Activated CD8-positive, alpha-beta memory T cell treated with anti-CD3 and anti-CD28 coated beads, Interleukin-2, amount 50 U/mL, for 1 hour (primary cell): ENCODE measurements at regions not wholly inside any gene's neighbourhood (a gene's known extent, or its start where the extent isn't known, plus 50 kb on each side); places are given as distances from the start of the nearest gene placed in this dataset.
"Not testable (repeated sequence)": the region's sequence is repeated elsewhere in the genome, so short reads cannot be mapped to it uniquely, and the experiment has no call there.

Experiments used
- DNase-seq: peaks from one replicate; pipeline ENCODE4 v3.0.0-alpha.2; 2020; ENCODE audit errors: extremely low read depth

DNA sequence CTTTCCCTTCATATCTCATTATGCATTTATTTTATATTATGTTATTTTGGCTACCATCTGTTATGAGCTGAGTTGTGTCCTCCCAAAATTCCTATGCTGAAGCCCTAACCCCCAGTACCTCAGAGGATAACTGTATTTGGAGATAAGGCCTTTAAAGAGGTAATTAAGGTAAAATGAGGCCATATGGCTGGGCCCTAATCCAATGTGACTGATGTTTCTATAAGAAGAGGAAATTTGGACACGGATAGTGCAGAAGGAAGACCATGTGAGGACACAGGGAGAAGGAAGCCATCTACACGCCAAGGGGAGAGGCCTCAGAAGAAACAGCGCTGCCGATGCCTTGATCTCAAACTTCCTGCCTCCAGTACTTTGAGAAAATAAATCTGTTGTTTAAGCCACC lies 557.7 kb upstream of the CDH5 start:
- DNase-seq, result no peak

DNA sequence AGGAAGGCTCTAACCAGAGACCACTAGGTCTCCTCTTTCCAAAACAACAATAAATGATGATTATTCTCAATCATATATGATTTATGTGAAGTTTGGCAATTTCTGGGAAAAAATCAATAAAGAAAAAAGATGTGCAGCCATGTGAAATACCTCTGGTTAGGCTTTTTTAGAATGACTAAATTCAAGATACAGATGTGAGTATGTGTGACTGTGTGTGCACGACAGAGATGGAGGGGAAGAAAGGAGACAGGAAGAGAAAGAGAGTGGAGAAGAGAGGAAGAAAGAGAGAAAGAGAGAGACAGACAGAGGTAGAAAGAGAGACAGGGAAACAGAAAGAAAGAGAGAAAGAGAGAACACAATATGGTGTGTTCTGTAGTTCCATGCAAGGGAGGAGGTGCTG lies 558.6 kb upstream of the CDH5 start:
- DNase-seq, result no peak

DNA sequence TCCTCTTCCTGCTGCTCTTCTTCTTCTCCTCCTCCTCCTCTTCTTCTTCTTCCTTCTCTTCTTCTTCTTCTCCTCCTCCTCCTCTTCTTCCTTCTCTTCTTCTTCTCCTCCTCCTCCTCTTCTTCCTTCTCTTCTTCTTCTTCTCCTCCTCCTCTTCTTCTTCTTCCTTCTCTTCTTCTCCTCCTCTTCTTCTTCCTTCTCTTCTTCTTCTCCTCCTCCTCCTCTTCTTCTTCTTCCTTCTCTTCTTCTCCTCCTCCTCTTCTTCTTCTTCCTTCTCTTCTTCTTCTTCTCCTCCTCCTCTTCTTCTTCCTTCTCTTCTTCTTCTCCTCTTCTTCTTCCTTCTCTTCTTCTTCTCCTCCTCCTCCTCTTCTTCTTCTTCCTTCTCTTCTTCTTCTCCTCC lies 560.8 kb upstream of the CDH5 start:
- not testable (repeated sequence) for DNase-seq

- DNase-seq, result no peak
These were observed 570.0 kb upstream of the CDH5 start for GRCh38 chr16:65796481-65796880.

DNA sequence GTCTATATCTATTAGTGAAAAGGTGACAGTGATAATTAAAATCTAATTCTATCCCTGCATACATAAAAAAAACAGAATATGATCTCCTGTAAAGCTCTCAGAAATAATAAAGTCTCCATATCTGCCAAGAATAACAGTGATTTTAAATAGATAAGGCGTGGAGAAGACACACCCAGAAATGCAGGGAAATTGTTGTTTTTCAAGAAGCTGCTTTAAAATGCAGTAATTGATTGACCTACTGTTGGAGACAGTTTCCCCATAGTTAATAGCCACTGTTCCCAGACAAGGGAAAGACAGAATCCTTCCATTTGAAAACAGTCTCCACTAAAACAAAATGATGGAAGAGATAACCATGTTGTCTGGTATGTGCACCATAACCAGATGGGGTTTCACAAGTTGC lies 571.5 kb upstream of the CDH5 start:
- no peak for DNase-seq

- DNase-seq, result no peak
These were observed 572.7 kb upstream of the CDH5 start for GRCh38 chr16:65793781-65794180.

GRCh38 chr16:65790768-65791167 lies 575.7 kb upstream of the CDH5 start:
- DNase-seq, result no peak

DNA sequence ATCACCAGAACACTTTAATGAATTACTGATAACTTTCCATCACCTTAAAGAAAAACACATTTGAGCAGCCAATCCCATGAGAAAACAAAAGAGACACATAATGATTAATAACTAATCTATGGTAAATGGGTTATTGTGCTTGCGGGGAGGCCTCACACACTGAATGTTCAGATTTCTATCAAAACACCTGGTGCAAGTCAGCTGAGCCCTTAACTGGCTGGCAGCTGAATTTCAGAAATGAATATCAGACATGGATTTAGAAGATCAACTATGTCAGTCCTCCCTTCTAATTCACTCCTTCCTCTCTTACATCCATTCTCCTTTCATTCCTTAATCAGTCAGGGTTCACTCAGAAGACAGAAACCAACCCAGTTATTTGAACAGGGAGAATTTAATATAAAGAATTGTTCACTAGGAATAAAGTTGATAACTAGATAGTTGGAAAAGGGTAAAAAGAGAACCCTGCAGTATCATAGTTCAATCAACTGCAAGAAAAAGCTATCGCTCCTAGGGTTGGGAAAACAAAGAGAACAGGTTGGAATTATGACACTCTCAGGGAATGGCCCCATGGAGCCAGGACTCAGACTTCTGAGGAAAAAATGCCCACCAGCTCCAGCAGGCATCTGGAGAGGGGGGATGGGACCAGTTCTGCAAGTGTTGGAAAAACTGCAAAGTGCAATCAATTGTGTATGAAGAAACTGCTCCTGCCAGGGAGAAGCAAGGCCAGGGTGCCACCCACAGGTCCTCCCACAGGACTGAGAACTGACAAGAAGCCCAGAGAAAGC lies 577.1 kb upstream of the CDH5 start:
- no peak for DNase-seq

DNA sequence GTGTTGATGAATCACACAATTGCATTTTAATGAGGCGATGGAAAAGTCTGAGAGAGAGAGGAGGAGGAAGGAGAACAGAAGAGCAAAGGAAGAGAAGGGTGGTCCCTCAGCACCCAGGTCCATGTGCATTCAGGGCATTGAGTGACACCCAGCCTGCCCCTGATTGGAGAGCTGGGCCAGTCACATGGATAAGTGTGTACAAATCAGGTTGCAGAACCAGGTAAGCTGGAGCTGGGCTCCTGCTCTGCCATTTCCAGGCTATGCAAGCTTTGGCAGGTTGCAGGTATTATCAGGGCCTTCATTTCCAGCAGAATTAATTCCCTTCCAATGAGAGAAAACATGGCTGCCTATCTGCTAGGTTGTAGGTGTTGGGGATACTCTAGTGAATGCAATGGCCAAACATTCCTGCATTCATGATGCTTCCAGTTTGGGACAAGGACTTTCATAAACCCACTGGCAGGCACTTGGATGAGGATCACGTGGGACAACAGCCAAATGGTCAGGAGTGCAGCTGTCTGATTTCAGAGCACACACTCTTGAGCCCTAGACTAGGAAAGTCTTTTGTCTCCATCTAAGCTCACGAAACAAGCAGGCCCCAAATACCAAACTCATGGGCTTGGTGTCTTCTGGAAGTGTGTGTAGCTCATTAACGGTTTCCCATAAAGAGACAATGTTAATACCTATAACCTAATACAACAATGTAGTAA lies 577.9 kb upstream of the CDH5 start:
- no peak for DNase-seq

- no peak for DNase-seq
These were observed 578.6 kb upstream of the CDH5 start for GRCh38 chr16:65787921-65788320.

- DNase-seq, result no peak
These were observed 579.6 kb upstream of the CDH5 start for GRCh38 chr16:65786916-65787315.

- DNase-seq, result no peak
These were observed 582.6 kb upstream of the CDH5 start for GRCh38 chr16:65783709-65784474.

DNA sequence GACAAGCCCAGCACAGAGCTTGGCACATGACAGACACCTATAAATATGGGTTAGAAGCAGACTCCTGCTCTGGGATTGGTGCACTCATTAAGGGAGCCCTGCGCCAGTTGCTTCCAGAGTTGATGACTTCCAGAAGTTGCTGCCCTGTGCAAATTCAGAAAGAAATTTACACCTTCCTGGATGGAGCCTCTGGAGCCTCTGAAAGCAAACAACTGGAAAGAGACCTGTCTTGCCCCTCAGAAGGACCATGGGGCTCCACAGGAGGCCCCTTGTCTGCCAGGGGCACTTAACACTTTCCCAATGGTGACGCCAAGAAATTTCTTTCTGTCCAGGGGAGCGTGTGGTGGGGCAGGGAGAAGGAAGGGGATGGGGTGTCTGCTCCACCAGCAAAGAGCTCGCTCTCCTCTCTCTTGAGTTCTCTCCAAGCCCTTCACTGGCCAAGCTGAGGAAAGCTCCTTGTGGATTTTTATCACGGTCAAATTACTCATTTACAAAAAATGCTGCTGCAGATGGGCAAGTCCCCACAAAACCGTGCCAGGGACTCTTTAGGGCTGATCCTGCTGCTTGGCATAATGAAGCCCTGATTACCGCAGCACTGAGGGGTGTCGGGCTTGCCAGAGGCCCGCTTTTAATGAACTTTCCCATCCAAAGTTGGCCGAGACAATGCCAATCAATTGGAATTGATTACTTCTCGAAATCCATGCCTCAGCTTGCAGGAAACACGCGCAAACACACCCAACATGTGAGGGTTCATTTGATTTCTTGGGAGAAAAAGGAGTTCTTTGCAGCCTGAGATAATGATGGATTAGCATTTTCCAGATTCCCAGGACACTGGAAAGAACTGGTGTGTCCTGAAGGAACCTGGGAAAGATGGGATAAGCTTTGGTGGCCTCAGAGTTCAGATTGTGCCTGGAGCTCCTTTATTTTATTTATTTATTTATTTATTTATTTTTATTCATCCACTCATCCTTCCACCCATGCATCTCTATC lies 583.6 kb upstream of the CDH5 start:
- no peak for DNase-seq

- DNase-seq, result no peak
These were observed 584.6 kb upstream of the CDH5 start for GRCh38 chr16:65781855-65782254.

DNA sequence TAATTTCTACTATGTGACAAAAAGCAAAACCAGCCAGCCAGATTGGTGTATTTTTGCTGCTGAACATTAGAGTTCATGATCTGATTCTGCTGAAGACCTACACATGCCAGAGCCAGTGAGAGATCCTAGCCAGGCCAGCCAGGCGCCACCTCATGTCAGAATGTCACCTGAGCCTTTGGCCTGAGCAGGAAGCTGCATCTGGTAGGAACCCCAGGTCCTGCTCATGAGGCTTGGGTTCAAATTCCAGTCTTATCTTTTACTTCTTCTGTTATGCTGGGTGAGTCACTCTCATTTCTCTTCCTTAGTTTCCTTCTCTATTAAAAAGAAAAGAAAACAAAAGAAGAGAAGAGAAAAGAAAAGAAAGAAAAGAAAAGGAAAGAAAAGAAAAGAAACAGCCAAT lies 585.1 kb upstream of the CDH5 start:
- no peak for DNase-seq

GRCh38 chr16:65779201-65779600 lies 587.3 kb upstream of the CDH5 start:
- no peak for DNase-seq

DNA sequence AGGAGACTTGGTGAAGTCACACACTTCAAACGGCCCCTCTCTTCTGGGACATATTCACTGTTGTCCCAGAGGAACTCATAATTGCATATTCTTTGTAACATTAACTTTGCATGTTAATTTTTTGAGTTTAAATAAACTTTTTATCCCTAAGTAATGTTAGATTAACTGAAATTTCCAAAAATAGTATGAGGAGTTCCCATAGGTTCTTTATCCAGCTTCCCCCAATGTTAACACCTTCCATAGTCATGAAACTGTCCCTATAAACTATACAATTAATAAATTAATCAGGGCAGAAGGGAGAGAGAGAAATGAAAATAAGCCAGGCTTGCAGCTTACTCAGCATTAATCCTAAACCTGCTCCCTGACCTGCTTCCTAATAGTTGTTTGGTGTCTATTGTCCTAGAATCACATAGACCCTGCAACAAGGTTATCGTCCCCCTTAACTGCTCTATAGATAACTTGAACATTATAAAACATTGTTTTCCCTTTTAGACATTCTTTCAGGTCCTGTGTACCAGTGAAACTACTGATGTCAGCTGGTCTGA lies 589.8 kb upstream of the CDH5 start:
- DNase-seq, result no peak

DNA sequence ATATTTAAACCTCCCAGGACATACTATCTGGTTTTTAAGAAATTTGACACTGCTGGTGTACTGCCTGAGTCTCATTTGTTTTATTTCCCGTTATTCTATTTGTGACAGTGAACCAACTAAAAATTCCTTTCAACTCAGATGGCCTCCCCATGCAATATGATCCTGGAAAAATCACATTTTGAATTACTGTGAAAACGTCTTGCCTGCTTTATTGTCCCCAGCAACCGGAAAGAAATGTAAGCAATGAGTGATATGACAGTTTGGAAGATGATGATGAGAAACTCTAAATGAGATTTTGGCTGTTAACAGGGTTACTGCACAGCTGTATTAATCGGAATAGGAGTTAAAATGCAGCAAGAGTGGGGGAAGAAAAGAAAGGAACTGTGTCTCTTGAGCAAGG lies 590.7 kb upstream of the CDH5 start:
- no peak for DNase-seq

DNA sequence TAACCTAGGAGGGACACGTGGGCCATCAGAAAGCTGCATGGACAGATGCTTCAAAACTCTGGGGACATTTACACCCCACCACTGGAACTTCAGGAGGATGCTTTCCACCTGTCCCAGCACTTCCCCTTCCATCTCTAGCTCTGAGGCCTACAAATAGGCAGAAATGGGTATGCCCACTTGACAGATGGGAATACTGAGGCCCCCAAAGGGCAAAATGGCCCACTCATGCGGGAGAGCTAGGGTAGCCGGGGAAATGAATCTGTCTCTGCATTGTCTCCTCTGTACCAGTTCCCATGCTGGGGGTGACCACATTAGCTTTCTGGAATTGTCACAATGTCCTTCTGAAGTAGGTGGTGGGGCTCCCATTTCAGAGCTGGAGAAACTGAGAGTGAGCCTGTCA lies 592.1 kb upstream of the CDH5 start:
- no peak for DNase-seq

- DNase-seq, result no peak
These were observed 593.1 kb upstream of the CDH5 start for GRCh38 chr16:65773301-65773874.
